Neural progenitor cell (in vitro differentiated cells): ENCODE measurements at regions not wholly inside any gene's neighbourhood (a gene's known extent, or its start where the extent isn't known, plus 50 kb on each side); places are given as distances from the start of the nearest gene placed in this dataset.

Experiments used
- EZH2 ChIP-seq: fragments of 200-600 bp; sonication (generic); IDR thresholded peaks from 2 replicates; pipeline ENCODE4 v1.6.1; 2017; ENCODE audit warnings: antibody characterized with exemption, mild to moderate bottlenecking, moderate library complexity
- TF ChIP-seq, protein P1 (sequence below): fragments of 200-600 bp; sonication (generic); IDR thresholded peaks from 2 replicates; pipeline ENCODE4 v1.5.1; 2017; ENCODE audit warnings: antibody characterized with exemption, mild to moderate bottlenecking

DNA sequence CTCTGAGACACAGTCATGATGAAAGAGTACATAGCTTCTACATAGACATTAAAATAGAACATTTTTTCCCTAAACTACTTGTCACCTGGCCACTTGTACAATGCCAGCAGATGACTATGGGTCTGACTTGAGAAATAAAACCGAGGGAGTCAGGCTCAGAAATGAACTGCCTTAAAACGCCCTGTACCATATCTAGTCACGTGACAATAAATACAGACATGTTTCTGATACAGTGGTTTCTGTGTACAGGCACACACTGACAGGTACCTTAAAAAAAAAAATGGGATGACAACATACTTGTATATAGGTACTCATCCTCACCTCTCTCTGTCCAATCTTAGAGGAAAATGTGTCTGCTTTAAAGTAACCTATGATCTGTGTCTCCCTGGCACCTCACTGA, 144.1 kb downstream of the SH3BGRL2 start:
- TF ChIP-seq, protein P1, sequence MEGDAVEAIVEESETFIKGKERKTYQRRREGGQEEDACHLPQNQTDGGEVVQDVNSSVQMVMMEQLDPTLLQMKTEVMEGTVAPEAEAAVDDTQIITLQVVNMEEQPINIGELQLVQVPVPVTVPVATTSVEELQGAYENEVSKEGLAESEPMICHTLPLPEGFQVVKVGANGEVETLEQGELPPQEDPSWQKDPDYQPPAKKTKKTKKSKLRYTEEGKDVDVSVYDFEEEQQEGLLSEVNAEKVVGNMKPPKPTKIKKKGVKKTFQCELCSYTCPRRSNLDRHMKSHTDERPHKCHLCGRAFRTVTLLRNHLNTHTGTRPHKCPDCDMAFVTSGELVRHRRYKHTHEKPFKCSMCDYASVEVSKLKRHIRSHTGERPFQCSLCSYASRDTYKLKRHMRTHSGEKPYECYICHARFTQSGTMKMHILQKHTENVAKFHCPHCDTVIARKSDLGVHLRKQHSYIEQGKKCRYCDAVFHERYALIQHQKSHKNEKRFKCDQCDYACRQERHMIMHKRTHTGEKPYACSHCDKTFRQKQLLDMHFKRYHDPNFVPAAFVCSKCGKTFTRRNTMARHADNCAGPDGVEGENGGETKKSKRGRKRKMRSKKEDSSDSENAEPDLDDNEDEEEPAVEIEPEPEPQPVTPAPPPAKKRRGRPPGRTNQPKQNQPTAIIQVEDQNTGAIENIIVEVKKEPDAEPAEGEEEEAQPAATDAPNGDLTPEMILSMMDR = no peak
- no peak for TF ChIP-seq EZH2
